ENCODE measurements at regions not wholly inside any gene's neighbourhood (a gene's known extent, or its start where the extent isn't known, plus 50 kb on each side); places are given as distances from the start of the nearest gene placed in this dataset.

DNA sequence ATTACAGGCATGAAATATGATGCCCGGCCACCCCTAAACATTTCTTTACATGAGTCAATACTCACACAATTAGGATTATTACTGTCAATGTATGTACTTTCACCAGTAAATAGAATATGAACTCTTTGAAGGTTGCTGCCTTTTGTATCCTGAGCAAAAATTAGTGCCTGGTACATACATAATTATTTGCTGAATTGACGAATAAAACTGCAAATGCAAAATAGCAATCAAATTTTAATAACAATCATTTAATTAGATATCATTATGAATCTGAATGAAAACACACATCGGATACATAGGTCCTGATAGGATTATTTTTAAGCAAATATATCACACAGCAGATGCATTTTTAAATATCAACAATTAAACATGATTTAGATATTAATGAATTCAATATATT lies 253.1 kb upstream of the HSFY2 start:
- ChIA-PET POLR2A (no interaction called here), CTCF (no interaction called here)
- no peak overlapping the region for H3K27ac ChIP-seq (ENCODE audit: low read depth, low read length)

DNA sequence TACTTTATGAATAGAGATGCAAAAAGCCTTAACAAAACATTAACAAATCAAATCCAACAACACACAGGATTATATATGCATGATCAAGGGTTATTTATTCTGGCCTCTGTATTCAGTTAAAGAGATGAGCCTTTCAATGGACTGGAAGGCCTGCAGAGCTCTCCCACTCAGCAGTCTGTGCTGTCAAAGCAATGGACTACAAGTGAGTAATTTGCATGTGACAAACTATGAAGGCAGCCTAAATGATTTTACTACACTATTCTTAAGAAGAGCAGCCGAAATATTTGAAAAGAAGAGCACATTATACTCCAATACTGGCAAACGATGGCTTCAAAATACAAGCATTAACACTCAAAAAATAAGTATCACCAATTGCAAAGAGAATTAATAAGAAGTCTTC lies 250.4 kb upstream of the HSFY2 start:
- CTCF ChIA-PET, result no interaction called here
- no peaks in the 10 kb centered on the region for H3K9me3 ChIP-seq (ENCODE audit: control insufficient read depth, insufficient read depth, low read length)
- TF ChIP-seq, protein P1, sequence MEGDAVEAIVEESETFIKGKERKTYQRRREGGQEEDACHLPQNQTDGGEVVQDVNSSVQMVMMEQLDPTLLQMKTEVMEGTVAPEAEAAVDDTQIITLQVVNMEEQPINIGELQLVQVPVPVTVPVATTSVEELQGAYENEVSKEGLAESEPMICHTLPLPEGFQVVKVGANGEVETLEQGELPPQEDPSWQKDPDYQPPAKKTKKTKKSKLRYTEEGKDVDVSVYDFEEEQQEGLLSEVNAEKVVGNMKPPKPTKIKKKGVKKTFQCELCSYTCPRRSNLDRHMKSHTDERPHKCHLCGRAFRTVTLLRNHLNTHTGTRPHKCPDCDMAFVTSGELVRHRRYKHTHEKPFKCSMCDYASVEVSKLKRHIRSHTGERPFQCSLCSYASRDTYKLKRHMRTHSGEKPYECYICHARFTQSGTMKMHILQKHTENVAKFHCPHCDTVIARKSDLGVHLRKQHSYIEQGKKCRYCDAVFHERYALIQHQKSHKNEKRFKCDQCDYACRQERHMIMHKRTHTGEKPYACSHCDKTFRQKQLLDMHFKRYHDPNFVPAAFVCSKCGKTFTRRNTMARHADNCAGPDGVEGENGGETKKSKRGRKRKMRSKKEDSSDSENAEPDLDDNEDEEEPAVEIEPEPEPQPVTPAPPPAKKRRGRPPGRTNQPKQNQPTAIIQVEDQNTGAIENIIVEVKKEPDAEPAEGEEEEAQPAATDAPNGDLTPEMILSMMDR (IDR thresholded peaks at IDR 0.05; ENCODE audit: low read depth, low read length), result no peak
- H3K27ac ChIP-seq (ENCODE audit: low read depth, low read length), result no peak overlapping the region
- H3K4me3 ChIP-seq (ENCODE audit: low read depth, low read length), result no peak overlapping the region
- no peak for DNase-seq (ENCODE audit: low read depth, low spot score)
- POLR2A ChIA-PET, result no interaction called here
- no peaks in the 10 kb centered on the region for H3K27me3 ChIP-seq (ENCODE audit: control insufficient read depth, insufficient read depth, low read length)

More for the DNA sequence above, 253.1 kb upstream of the HSFY2 start:
- Histone ChIP-seq H3K9me3 (ENCODE audit: control insufficient read depth, insufficient read depth, low read length) (no peaks in the 10 kb centered on the region), H3K27me3 (ENCODE audit: control insufficient read depth, insufficient read depth, low read length) (no peaks in the 10 kb centered on the region), H3K4me3 (ENCODE audit: low read depth, low read length) (no peak overlapping the region)
- no peak for DNase-seq (ENCODE audit: low read depth, low spot score)
- TF ChIP-seq, protein P1 (IDR thresholded peaks at IDR 0.05; ENCODE audit: low read depth, low read length), result no peak

DNA sequence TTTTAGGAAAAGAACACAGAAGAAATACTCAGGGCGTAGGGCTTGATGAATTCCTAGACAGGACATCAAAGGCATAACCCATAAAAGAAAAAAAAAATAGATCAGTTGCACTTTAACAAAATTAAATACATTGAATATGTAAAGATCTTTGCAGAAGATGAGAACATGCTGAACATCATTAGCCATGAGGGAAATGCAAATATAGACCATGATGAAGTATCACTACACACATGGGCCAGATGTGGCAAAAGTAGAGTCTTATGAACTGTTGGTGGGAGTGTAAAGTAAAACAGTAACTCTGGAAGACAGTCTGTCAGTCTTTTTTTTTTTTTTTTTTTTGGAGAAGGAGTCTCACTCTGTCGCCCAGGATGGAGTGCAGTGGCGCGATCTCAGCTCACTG lies 246.7 kb upstream of the HSFY2 start:
- Histone ChIP-seq H3K27me3 (ENCODE audit: control insufficient read depth, insufficient read depth, low read length) (no peaks in the 10 kb centered on the region), H3K4me3 (ENCODE audit: low read depth, low read length) (no peak overlapping the region), H3K9me3 (ENCODE audit: control insufficient read depth, insufficient read depth, low read length) (no peaks in the 10 kb centered on the region), H3K27ac (ENCODE audit: low read depth, low read length) (no peak overlapping the region)
- DNase-seq (ENCODE audit: low read depth, low spot score), result no peak
- TF ChIP-seq, protein P1 (IDR thresholded peaks at IDR 0.05; ENCODE audit: low read depth, low read length), result no peak
- ChIA-PET POLR2A (no interaction called here), CTCF (no interaction called here)

DNA sequence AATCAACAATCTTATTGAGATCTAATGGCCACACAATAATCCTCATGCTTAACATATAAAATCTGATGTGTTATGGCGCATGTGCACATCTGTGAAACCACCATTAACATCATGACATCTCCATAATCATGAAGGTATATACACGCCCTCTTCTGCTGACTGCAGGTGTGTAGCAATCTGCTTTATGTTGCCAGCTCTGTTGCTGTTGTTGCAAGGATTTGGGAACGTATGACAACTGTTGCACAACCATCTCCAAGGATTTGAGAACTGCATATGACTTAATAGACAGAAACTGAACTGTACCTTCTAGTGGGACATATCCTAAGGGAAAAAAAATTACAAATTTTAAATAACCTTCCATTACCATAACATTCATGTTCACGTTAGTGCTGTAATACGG lies 243.5 kb upstream of the HSFY2 start:
- no peaks in the 10 kb centered on the region for H3K27me3 ChIP-seq (ENCODE audit: control insufficient read depth, insufficient read depth, low read length)
- no peak for DNase-seq (ENCODE audit: low read depth, low spot score)
- no peak overlapping the region for H3K27ac ChIP-seq (ENCODE audit: low read depth, low read length)
- TF ChIP-seq, protein P1 (IDR thresholded peaks at IDR 0.05; ENCODE audit: low read depth, low read length), result no peak
- H3K4me3 ChIP-seq (ENCODE audit: low read depth, low read length), result no peak overlapping the region
- ChIA-PET POLR2A (no interaction called here), CTCF (interaction anchor here (1.3 kb wide), 1 partner anchor 21 kb away, joined by 3 read pairs; no protein-coding TSS in a partner anchor)
- H3K9me3 ChIP-seq (ENCODE audit: control insufficient read depth, insufficient read depth, low read length), result no peaks in the 10 kb centered on the region

DNA sequence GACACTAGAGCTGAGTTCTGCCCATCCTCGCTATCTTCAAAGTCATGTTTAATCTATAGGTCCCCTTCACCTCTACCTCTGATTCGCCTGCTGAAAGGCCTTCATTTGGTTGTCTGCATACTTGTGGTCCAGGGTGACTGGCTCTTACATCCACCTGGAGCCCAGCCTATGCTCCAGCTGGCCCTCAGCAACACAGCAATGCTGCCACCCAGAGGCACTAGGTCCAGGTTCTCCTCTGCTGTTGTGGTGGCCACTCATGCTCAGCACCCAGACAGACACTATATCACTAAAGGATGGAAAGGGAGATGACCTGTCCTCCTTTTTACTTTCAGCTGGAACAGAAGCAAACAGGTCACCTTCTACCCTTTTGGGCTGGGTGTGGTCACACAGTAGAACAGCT lies 242.3 kb upstream of the HSFY2 start:
- Histone ChIP-seq H3K9me3 (ENCODE audit: control insufficient read depth, insufficient read depth, low read length) (no peaks in the 10 kb centered on the region), H3K27ac (ENCODE audit: low read depth, low read length) (no peak overlapping the region), H3K27me3 (ENCODE audit: control insufficient read depth, insufficient read depth, low read length) (no peaks in the 10 kb centered on the region), H3K4me3 (ENCODE audit: low read depth, low read length) (no peak overlapping the region)
- POLR2A ChIA-PET, result no interaction called here
- DNase-seq (ENCODE audit: low read depth, low spot score), result no peak
- TF ChIP-seq, protein P1 (IDR thresholded peaks at IDR 0.05; ENCODE audit: low read depth, low read length), result 0 out of 2 replicates have a peak, but pooled peaks have one; percentile 8
- CTCF ChIA-PET, result interaction anchor here (1.3 kb wide), 1 partner anchor 20 kb away, joined by 3 read pairs; no protein-coding TSS in a partner anchor

All from AG04450 (cell line).